H1 (cell line): ENCODE measurements at regions not wholly inside any gene's neighbourhood (a gene's known extent, or its start where the extent isn't known, plus 50 kb on each side); places are given as distances from the start of the nearest gene placed in this dataset.

Experiments
- CTCF ChIA-PET: fragments of 300-600 bp; sonication (Branson Sonifier 250); formaldehyde crosslinking; loops from one replicate; lab custom pipeline; 2021; ENCODE audit not compliant: partially characterized antibody; lab: Charles Lee
- POLR2A ChIA-PET: fragments of 300-600 bp; sonication (Branson Sonifier 250); formaldehyde crosslinking; loops from one replicate; lab custom pipeline; 2021; ENCODE audit warnings: inconsistent platforms; ENCODE audit not compliant: partially characterized antibody; lab: Charles Lee
- DNase-seq, 2 experiments: peaks; one replicate each; pipeline versions ENCODE4 v3.0.0 to v3.0.0-alpha.2; 2010 to 2022; ENCODE audit warnings: low spot score in 2 of 2, low read depth in 1 of 2, mixed read lengths in 1 of 2
- FAIRE-seq: peaks from 2 replicates; lab custom pipeline; 2011; peaks lifted over from hg19 to GRCh38; lab: Jason Lieb, UNC
- H2AFZ ChIP-seq: 2 replicates; pipeline ENCODE4 v1.8.1; 2012; ENCODE audit warnings: low read length, inconsistent platforms
- H2AK5ac ChIP-seq: 2 replicates; pipeline ENCODE4 v1.6.1; 2013; ENCODE audit warnings: low read depth, low read length
- H2BK120ac ChIP-seq: replicated peaks from 2 replicates; pipeline ENCODE3; 2013; ENCODE audit warnings: low read depth, low read length, inconsistent platforms
- H2BK12ac ChIP-seq: 2 replicates; pipeline ENCODE4 v1.6.1; 2013; ENCODE audit warnings: low read depth, low read length
- H2BK15ac ChIP-seq: 2 replicates; pipeline ENCODE4 v1.6.1; 2013; ENCODE audit warnings: low read length
- H2BK20ac ChIP-seq: 2 replicates; pipeline ENCODE4 v1.6.1; 2013; ENCODE audit warnings: low read length
- H2BK5ac ChIP-seq: 2 replicates; pipeline ENCODE4 v1.6.1; 2013; ENCODE audit warnings: low read depth, low read length
- H3K14ac ChIP-seq: 2 replicates; pipeline ENCODE4 v1.6.1; 2013; ENCODE audit warnings: inconsistent platforms; ENCODE audit not compliant: insufficient read length
- H3K18ac ChIP-seq: 2 replicates; pipeline ENCODE4 v1.6.1; 2013; ENCODE audit warnings: low read length; ENCODE audit errors: extremely low read depth
- H3K23ac ChIP-seq: 2 replicates; pipeline ENCODE4 v1.6.1; 2013; ENCODE audit warnings: inconsistent platforms; ENCODE audit not compliant: insufficient read length
- H3K23me2 ChIP-seq: 2 replicates; pipeline ENCODE4 v1.6.1; 2013; ENCODE audit warnings: low read depth, low read length
- H3K27ac ChIP-seq: 2 replicates; pipeline ENCODE4 v1.6.1; 2011; ENCODE audit warnings: low read depth, low read length, inconsistent platforms
- H3K27me3 ChIP-seq, 4 experiments: replicated peaks in 1 of 4; 1 replicate in 1 of 4; 2 replicates in 3 of 4; pipeline versions ENCODE4 v1.6.1 to v1.8.1; 2011 to 2013; ENCODE audit warnings: low read length in 3 of 4, mild to moderate bottlenecking in 3 of 4, inconsistent platforms in 2 of 4, mixed read lengths in 2 of 4, moderate library complexity in 1 of 4; ENCODE audit not compliant: control insufficient read depth in 3 of 4, insufficient read depth in 3 of 4; ENCODE audit errors: extremely low read depth in 1 of 4
- H3K36me3 ChIP-seq, 4 experiments: 2 replicates each; pipeline versions ENCODE4 v1.6.1 to v1.8.1; 2011 to 2013; ENCODE audit warnings: mild to moderate bottlenecking in 4 of 4, low read length in 3 of 4, moderate library complexity in 2 of 4, control low read depth in 1 of 4, inconsistent platforms in 1 of 4; ENCODE audit not compliant: insufficient read depth in 4 of 4, control insufficient read depth in 2 of 4
- H3K4ac ChIP-seq: replicated peaks from 2 replicates; pipeline ENCODE3; 2013; ENCODE audit warnings: low read length, low read depth, mixed read lengths, inconsistent platforms; ENCODE audit not compliant: insufficient read length
- H3K4me1 ChIP-seq, 4 experiments: replicated peaks in 1 of 4; 1 replicate in 1 of 4; 2 replicates in 3 of 4; pipeline versions ENCODE4 v1.6.1 to v1.8.1; 2011 to 2013; ENCODE audit warnings: low read length in 3 of 4, inconsistent platforms in 2 of 4, mixed read lengths in 1 of 4; ENCODE audit not compliant: insufficient read depth in 4 of 4, control insufficient read depth in 3 of 4
- H3K4me2 ChIP-seq, 2 experiments: 2 replicates each; pipeline versions ENCODE4 v1.6.1 to v1.8.1; 2011 to 2013; ENCODE audit warnings: low read depth in 2 of 2, low read length in 2 of 2, control low read depth in 1 of 2, inconsistent platforms in 1 of 2, mild to moderate bottlenecking in 1 of 2; ENCODE audit not compliant: insufficient read depth in 1 of 2
- H3K4me3 ChIP-seq, 4 experiments: fragments of 200-600, 300-600 bp in 1 of 4; sonication (generic), shearing (Covaris generic), sonication (Bioruptor Twin) in 1 of 4; 2 replicates each; pipeline versions ENCODE4 v1.5.1 to v1.8.1; 2011 to 2016; ENCODE audit warnings: low read length in 4 of 4, low read depth in 3 of 4, control low read depth in 2 of 4, inconsistent platforms in 2 of 4, mild to moderate bottlenecking in 2 of 4, mixed read lengths in 1 of 4, moderate library complexity in 1 of 4; ENCODE audit not compliant: insufficient read depth in 2 of 4; ENCODE audit errors: extremely low read depth in 1 of 4
- H3K56ac ChIP-seq: replicated peaks from 2 replicates; pipeline ENCODE3; 2013; ENCODE audit warnings: low read depth, mild to moderate bottlenecking, mixed read lengths, low read length, inconsistent platforms; ENCODE audit not compliant: insufficient read length
- H3K79me1 ChIP-seq: 2 replicates; pipeline ENCODE4 v1.6.1; 2013; ENCODE audit warnings: low read depth, low read length, control low read depth
- H3K79me2 ChIP-seq, 2 experiments: 2 replicates each; pipeline versions ENCODE4 v1.6.1 to v1.8.1; 2012 to 2013; ENCODE audit warnings: low read length in 2 of 2, mild to moderate bottlenecking in 2 of 2, inconsistent platforms in 1 of 2; ENCODE audit not compliant: insufficient read depth in 2 of 2, control insufficient read depth in 1 of 2
- H3K9ac ChIP-seq, 4 experiments: replicated peaks in 1 of 4; 1 replicate in 1 of 4; 2 replicates in 3 of 4; pipeline versions ENCODE4 v1.6.1 to v1.8.1; 2011 to 2013; ENCODE audit warnings: low read depth in 3 of 4, low read length in 3 of 4, control low read depth in 2 of 4, mild to moderate bottlenecking in 2 of 4, moderate library complexity in 2 of 4, inconsistent platforms in 1 of 4; ENCODE audit errors: extremely low read depth in 1 of 4
- H3K9me3 ChIP-seq, 2 experiments: 2 replicates each; pipeline versions ENCODE4 v1.6.1 to v1.8.1; 2012 to 2013; ENCODE audit warnings: mild to moderate bottlenecking in 2 of 2, moderate library complexity in 2 of 2, control low read depth in 1 of 2, inconsistent platforms in 1 of 2, low read depth in 1 of 2, low read length in 1 of 2, mixed read lengths in 1 of 2; ENCODE audit not compliant: insufficient read depth in 2 of 2
- H4K20me1 ChIP-seq, 2 experiments: replicated peaks in 1 of 2; 2 replicates each; pipeline versions ENCODE3 to v1.8.1; 2011 to 2013; ENCODE audit warnings: inconsistent platforms in 2 of 2, low read length in 2 of 2, mild to moderate bottlenecking in 1 of 2; ENCODE audit not compliant: insufficient read depth in 2 of 2, control insufficient read depth in 1 of 2
- H4K5ac ChIP-seq: 2 replicates; pipeline ENCODE4 v1.6.1; 2013; ENCODE audit warnings: low read length, low read depth, mixed read lengths, inconsistent platforms; ENCODE audit not compliant: insufficient read length
- H4K8ac ChIP-seq: 2 replicates; pipeline ENCODE4 v1.8.0; 2013; ENCODE audit warnings: mild to moderate bottlenecking, moderate library complexity, low read length, inconsistent platforms; ENCODE audit not compliant: insufficient read depth; ENCODE audit errors: extremely low read depth
- H4K91ac ChIP-seq: replicated peaks from 2 replicates; pipeline ENCODE3; 2013; ENCODE audit warnings: low read length, mixed read lengths, inconsistent platforms; ENCODE audit not compliant: insufficient read length
- BACH1 ChIP-seq: IDR thresholded peaks from 2 replicates; pipeline ENCODE4 v1.6.1; 2012; ENCODE audit warnings: low read length, improper control_type of control experiment
- EGR1 ChIP-seq: IDR thresholded peaks from 2 replicates; pipeline ENCODE4 v1.6.1; 2011; ENCODE audit warnings: low read depth, low read length, borderline replicate concordance
- HDAC2 ChIP-seq, 2 experiments: fragments of 300-600 bp in 1 of 2; sonication (generic) in 1 of 2; IDR thresholded peaks; 2 replicates each; pipeline ENCODE4 v1.6.1; 2011 to 2012; ENCODE audit warnings: low read depth in 2 of 2, low read length in 2 of 2, mild to moderate bottlenecking in 2 of 2, moderate library complexity in 2 of 2, borderline replicate concordance in 1 of 2, inconsistent platforms in 1 of 2
- NRF1 ChIP-seq: IDR thresholded peaks from 2 replicates; pipeline ENCODE4 v1.6.1; 2011; ENCODE audit warnings: mild to moderate bottlenecking, low read depth, low read length, improper control_type of control experiment
- RXRA ChIP-seq: IDR thresholded peaks from 2 replicates; pipeline ENCODE4 v1.6.1; 2011; ENCODE audit warnings: low read depth, mild to moderate bottlenecking, low read length, moderate library complexity; ENCODE audit not compliant: insufficient read depth
- SIRT6 ChIP-seq: IDR thresholded peaks from one replicate; pipeline ENCODE4 v1.7.1; 2012; ENCODE audit warnings: low read length, inconsistent platforms
- SP2 ChIP-seq: IDR thresholded peaks from 2 replicates; pipeline ENCODE4 v1.6.1; 2012; ENCODE audit warnings: mild to moderate bottlenecking, low read length, inconsistent platforms
- ZNF274 ChIP-seq: IDR thresholded peaks from 2 replicates; pipeline ENCODE4 v1.7.0; 2012; ENCODE audit warnings: low read length, borderline replicate concordance; ENCODE audit errors: extremely low read depth
- WGBS, 2 experiments: shearing (Covaris generic) in 1 of 2; methylation state at CpG; one replicate each; pipeline versions ENCODE4 v1.1.6 to v1.1.7; 2013 to 2015; ENCODE audit warnings: low lambda C conversion rate in 2 of 2, mixed read lengths in 2 of 2, inconsistent platforms in 1 of 2, low coverage in 1 of 2, missing lambda C conversion rate in 1 of 2; ENCODE audit not compliant: insufficient replicate concordance in 2 of 2, insufficient coverage in 1 of 2, insufficient read length in 1 of 2; ENCODE audit errors: extremely low coverage in 1 of 2, missing lambda C conversion rate in 1 of 2; 5-methylcytosine and 5-hydroxymethylcytosine counted together
- TF ChIP-seq, protein P1 (sequence below), 3 experiments: IDR thresholded peaks; 1 replicate in 2 of 3; 2 replicates in 1 of 3; pipeline versions ENCODE4 v1.5.1 to v1.6.1; 2011; ENCODE audit warnings: low read length in 3 of 3, mild to moderate bottlenecking in 3 of 3, inconsistent platforms in 2 of 3, low read depth in 1 of 3, moderate library complexity in 1 of 3; ENCODE audit not compliant: insufficient read depth in 1 of 3; ENCODE audit errors: control extremely low read depth in 1 of 3
- TF ChIP-seq, protein P2 (sequence below): IDR thresholded peaks from 2 replicates; pipeline ENCODE4 v1.6.1; 2011; ENCODE audit warnings: low read length, improper control_type of control experiment
- TF ChIP-seq, protein P3 (sequence below): IDR thresholded peaks from 2 replicates; pipeline ENCODE4 v1.6.1; 2012; ENCODE audit warnings: inconsistent platforms

GRCh38 chr9:1327467-1327866 lies 277.3 kb downstream of the DMRT2 start:
- CTCF ChIA-PET = no interaction called here
- Histone ChIP-seq H4K8ac (no peak overlapping the region), H3K56ac (no peak overlapping the region), H3K27ac (no peak overlapping the region), H3K79me2 (no peaks in the 10 kb centered on the region), H3K4me3 (no peak overlapping the region), H3K4me2 (no peak overlapping the region), H3K14ac (no peak overlapping the region), H4K91ac (no peak overlapping the region), H3K23me2 (no peaks in the 10 kb centered on the region), H3K18ac (no peak overlapping the region), H2AFZ (no peak overlapping the region), H2AK5ac (no peak overlapping the region), H3K4ac (no peak overlapping the region), H2BK12ac (no peak overlapping the region), H3K9ac (no peak overlapping the region), H3K4me1 (no peaks in the 10 kb centered on the region), H3K27me3 (no peaks in the 10 kb centered on the region), H2BK20ac (no peak overlapping the region), H3K36me3 (no peaks in the 10 kb centered on the region), H2BK120ac (no peak overlapping the region), H3K9me3 (peaks cover 70 to 75% of the 10 kb centered on the region in 2 experiments), H2BK5ac (no peak overlapping the region), H2BK15ac (no peak overlapping the region), H4K5ac (no peak overlapping the region), H3K23ac (no peak overlapping the region), H4K20me1 (no peaks in the 10 kb centered on the region), H3K79me1 (no peaks in the 10 kb centered on the region)
- POLR2A ChIA-PET = no interaction called here
- FAIRE-seq (no peak), DNase-seq (no peak)
- 76% methylated on average over 3 of the region's 3 CpGs; no CpG with 5 or more reads in 1 of the 2 experiments for WGBS, 2 experiments
- TF ChIP-seq SIRT6 (no peak), SP2 (no peak), ZNF274 (no peak), RXRA (no peak), HDAC2 (IDR thresholded peaks at IDR 0.05; ENCODE audit: borderline replicate concordance in 1 of 2, low read depth in 2 of 2, low read length in 2 of 2) (no peak), NRF1 (no peak), EGR1 (no peak), BACH1 (no peak)
- TF ChIP-seq, protein P1, sequence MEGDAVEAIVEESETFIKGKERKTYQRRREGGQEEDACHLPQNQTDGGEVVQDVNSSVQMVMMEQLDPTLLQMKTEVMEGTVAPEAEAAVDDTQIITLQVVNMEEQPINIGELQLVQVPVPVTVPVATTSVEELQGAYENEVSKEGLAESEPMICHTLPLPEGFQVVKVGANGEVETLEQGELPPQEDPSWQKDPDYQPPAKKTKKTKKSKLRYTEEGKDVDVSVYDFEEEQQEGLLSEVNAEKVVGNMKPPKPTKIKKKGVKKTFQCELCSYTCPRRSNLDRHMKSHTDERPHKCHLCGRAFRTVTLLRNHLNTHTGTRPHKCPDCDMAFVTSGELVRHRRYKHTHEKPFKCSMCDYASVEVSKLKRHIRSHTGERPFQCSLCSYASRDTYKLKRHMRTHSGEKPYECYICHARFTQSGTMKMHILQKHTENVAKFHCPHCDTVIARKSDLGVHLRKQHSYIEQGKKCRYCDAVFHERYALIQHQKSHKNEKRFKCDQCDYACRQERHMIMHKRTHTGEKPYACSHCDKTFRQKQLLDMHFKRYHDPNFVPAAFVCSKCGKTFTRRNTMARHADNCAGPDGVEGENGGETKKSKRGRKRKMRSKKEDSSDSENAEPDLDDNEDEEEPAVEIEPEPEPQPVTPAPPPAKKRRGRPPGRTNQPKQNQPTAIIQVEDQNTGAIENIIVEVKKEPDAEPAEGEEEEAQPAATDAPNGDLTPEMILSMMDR (IDR thresholded peaks at IDR 0.05; ENCODE audit: control extremely low read depth in 1 of 3, insufficient read depth in 1 of 3, low read depth in 1 of 3, low read length in 3 of 3) = no peak
- TF ChIP-seq, protein P2, sequence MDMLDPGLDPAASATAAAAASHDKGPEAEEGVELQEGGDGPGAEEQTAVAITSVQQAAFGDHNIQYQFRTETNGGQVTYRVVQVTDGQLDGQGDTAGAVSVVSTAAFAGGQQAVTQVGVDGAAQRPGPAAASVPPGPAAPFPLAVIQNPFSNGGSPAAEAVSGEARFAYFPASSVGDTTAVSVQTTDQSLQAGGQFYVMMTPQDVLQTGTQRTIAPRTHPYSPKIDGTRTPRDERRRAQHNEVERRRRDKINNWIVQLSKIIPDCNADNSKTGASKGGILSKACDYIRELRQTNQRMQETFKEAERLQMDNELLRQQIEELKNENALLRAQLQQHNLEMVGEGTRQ = no peak
- TF ChIP-seq, protein P3, sequence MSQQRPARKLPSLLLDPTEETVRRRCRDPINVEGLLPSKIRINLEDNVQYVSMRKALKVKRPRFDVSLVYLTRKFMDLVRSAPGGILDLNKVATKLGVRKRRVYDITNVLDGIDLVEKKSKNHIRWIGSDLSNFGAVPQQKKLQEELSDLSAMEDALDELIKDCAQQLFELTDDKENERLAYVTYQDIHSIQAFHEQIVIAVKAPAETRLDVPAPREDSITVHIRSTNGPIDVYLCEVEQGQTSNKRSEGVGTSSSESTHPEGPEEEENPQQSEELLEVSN = no peak
